ENCODE measurements at regions not wholly inside any gene's neighbourhood (a gene's known extent, or its start where the extent isn't known, plus 50 kb on each side); places are given as distances from the start of the nearest gene placed in this dataset.
"Not testable (repeated sequence)": the region's sequence is repeated elsewhere in the genome, so short reads cannot be mapped to it uniquely, and the experiment has no call there.

GRCh38 chr19:27362438-27362837 lies 1850.5 kb downstream of the UQCRFS1 start:
- TF ChIP-seq, protein P1, sequence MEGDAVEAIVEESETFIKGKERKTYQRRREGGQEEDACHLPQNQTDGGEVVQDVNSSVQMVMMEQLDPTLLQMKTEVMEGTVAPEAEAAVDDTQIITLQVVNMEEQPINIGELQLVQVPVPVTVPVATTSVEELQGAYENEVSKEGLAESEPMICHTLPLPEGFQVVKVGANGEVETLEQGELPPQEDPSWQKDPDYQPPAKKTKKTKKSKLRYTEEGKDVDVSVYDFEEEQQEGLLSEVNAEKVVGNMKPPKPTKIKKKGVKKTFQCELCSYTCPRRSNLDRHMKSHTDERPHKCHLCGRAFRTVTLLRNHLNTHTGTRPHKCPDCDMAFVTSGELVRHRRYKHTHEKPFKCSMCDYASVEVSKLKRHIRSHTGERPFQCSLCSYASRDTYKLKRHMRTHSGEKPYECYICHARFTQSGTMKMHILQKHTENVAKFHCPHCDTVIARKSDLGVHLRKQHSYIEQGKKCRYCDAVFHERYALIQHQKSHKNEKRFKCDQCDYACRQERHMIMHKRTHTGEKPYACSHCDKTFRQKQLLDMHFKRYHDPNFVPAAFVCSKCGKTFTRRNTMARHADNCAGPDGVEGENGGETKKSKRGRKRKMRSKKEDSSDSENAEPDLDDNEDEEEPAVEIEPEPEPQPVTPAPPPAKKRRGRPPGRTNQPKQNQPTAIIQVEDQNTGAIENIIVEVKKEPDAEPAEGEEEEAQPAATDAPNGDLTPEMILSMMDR (IDR thresholded peaks at IDR 0.05), result not testable (repeated sequence)
- not testable (repeated sequence) for TF ChIP-seq POLR2A (IDR thresholded peaks at IDR 0.05)

All from breast epithelium (tissue), 3 donors.